Endodermal cell (in vitro differentiated cells): ENCODE measurements at regions not wholly inside any gene's neighbourhood (a gene's known extent, or its start where the extent isn't known, plus 50 kb on each side); places are given as distances from the start of the nearest gene placed in this dataset.
"Not testable (repeated sequence)": the region's sequence is repeated elsewhere in the genome, so short reads cannot be mapped to it uniquely, and the experiment has no call there.

Source experiments
- DNase-seq: peaks from one replicate; pipeline ENCODE4 v3.0.0-alpha.2; 2017
- H3K27ac ChIP-seq: 2 replicates; pipeline ENCODE4 v1.5.1; 2013; ENCODE audit warnings: mild to moderate bottlenecking, low read depth, low read length, moderate library complexity
- H3K27me3 ChIP-seq: 2 replicates; pipeline ENCODE4 v1.6.1; 2013; ENCODE audit warnings: mild to moderate bottlenecking, low read length, moderate library complexity; ENCODE audit not compliant: insufficient read depth, control insufficient read depth, poor library complexity, severe bottlenecking
- H3K36me3 ChIP-seq: 2 replicates; pipeline ENCODE4 v1.7.0; 2013; ENCODE audit warnings: mild to moderate bottlenecking, low read length, moderate library complexity; ENCODE audit not compliant: control insufficient read depth, insufficient read depth
- H3K4me1 ChIP-seq: one replicate; pipeline ENCODE4 v1.7.0; 2013; ENCODE audit warnings: low read length; ENCODE audit not compliant: control insufficient read depth, insufficient read depth
- H3K4me3 ChIP-seq: 2 replicates; pipeline ENCODE4 v1.5.1; 2013; ENCODE audit warnings: mild to moderate bottlenecking, low read length, moderate library complexity
- H3K9ac ChIP-seq: 2 replicates; pipeline ENCODE4 v1.6.1; 2013; ENCODE audit warnings: mild to moderate bottlenecking, low read length, moderate library complexity; ENCODE audit not compliant: poor library complexity, severe bottlenecking; ENCODE audit errors: extremely low read depth
- H3K9me3 ChIP-seq: 2 replicates; pipeline ENCODE4 v1.6.1; 2013; ENCODE audit warnings: mild to moderate bottlenecking, low read length, moderate library complexity; ENCODE audit not compliant: control insufficient read depth
- H3K27ac Mint-ChIP-seq: 2 replicates; pipeline ENCODE4 v1.8.0; 2020; ENCODE audit warnings: mixed read lengths
- H3K27me3 Mint-ChIP-seq: 2 replicates; pipeline ENCODE4 v1.8.0; 2021; ENCODE audit warnings: mild to moderate bottlenecking, mixed read lengths; ENCODE audit not compliant: insufficient read depth
- H3K36me3 Mint-ChIP-seq: 2 replicates; pipeline ENCODE4 v1.8.0; 2020; ENCODE audit warnings: low read depth, mixed read lengths
- H3K4me1 Mint-ChIP-seq: 2 replicates; pipeline ENCODE4 v1.8.0; 2020; ENCODE audit warnings: mixed read lengths
- H3K4me3 Mint-ChIP-seq: 2 replicates; pipeline ENCODE4 v1.8.0; 2020; ENCODE audit warnings: mild to moderate bottlenecking, moderate library complexity, mixed read lengths
- H3K9me3 Mint-ChIP-seq: 2 replicates; pipeline ENCODE4 v1.8.0; 2020; ENCODE audit warnings: mild to moderate bottlenecking, mixed read lengths
- WGBS, 2 experiments: methylation state at CpG; one replicate each; pipeline versions ENCODE4 v1.1.5 to v1.1.7; 2013; ENCODE audit warnings: missing lambda C conversion rate in 2 of 2, mixed read lengths in 1 of 2; ENCODE audit not compliant: insufficient coverage in 1 of 2, insufficient read length in 1 of 2; 5-methylcytosine and 5-hydroxymethylcytosine counted together
- TF ChIP-seq, protein P1 (sequence below): fragments of 200-600 bp; sonication (generic); conservative IDR thresholded peaks from 2 replicates; pipeline ENCODE4 v1.5.0; 2021; ENCODE audit warnings: antibody characterized with exemption, mild to moderate bottlenecking

DNA sequence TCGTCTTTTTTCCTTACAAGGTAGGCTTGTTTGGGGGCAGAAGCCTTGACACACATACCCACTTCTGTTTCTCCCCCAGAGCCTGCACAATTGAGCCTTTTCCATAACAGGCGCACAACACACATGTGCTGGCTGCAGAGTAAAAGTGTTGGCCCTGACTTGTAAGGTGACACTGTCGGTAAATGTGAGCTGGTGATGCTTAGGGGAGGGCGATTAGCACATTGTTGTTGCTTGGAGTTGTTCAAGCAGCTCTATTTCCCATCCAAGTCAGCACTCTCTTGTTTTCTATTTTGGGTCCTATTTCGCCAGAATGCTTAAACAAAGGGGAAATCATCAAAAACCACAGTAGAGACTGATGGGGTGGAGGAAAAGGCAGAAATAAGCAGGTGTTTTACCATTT is 51.9 kb upstream of the PTPRJ start:
- 79 to 84% methylated on average over 2 to 5 of the region's 5 CpGs for WGBS, 2 experiments
- no peaks in the 10 kb centered on the region for H3K4me1 ChIP-seq
- no peak overlapping the region for H3K27ac Mint-ChIP-seq
- H3K4me3 Mint-ChIP-seq: no peak overlapping the region
- H3K27me3 Mint-ChIP-seq: no peaks in the 10 kb centered on the region
- no peaks in the 10 kb centered on the region for H3K9me3 Mint-ChIP-seq
- H3K36me3 Mint-ChIP-seq: no peaks in the 10 kb centered on the region
- peaks cover 4% of the 10 kb centered on the region for H3K4me1 Mint-ChIP-seq
- DNase-seq: peak; percentile 53
- TF ChIP-seq, protein P1, sequence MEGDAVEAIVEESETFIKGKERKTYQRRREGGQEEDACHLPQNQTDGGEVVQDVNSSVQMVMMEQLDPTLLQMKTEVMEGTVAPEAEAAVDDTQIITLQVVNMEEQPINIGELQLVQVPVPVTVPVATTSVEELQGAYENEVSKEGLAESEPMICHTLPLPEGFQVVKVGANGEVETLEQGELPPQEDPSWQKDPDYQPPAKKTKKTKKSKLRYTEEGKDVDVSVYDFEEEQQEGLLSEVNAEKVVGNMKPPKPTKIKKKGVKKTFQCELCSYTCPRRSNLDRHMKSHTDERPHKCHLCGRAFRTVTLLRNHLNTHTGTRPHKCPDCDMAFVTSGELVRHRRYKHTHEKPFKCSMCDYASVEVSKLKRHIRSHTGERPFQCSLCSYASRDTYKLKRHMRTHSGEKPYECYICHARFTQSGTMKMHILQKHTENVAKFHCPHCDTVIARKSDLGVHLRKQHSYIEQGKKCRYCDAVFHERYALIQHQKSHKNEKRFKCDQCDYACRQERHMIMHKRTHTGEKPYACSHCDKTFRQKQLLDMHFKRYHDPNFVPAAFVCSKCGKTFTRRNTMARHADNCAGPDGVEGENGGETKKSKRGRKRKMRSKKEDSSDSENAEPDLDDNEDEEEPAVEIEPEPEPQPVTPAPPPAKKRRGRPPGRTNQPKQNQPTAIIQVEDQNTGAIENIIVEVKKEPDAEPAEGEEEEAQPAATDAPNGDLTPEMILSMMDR: no peak
- H3K9me3 ChIP-seq: no peaks in the 10 kb centered on the region
- H3K36me3 ChIP-seq: no peaks in the 10 kb centered on the region
- no peaks in the 10 kb centered on the region for H3K27me3 ChIP-seq
- H3K27ac ChIP-seq: no peak overlapping the region
- H3K4me3 ChIP-seq: no peak overlapping the region
- H3K9ac ChIP-seq: no peak overlapping the region

DNA sequence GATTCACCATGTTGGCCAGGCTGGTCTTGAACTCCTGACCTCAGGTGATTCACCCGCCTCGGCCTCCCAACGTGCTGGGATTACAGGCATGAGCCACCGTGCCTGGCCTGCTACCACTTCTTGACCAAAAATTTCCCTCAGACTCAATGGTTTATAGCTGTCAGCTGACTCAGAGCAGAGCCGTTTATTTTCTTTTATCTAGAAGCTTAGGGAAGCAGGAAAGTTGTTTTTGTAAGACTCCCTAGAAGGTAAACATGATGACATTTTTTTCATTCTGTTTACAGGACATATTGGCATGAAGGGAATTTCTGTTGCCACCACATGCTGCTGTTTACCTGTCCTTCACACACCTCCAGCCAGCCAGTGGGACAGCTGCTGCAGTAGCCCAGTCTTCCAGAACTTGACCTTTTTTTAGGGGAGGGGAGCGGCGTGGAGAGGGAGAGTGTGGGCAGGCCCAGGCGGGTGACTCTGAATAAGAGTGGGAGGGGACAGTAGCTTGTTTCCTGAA is 56.1 kb upstream of the PTPRJ start:
- peak; percentile 76 for DNase-seq
- Mint-ChIP-seq H3K9me3 (no peaks in the 10 kb centered on the region), H3K4me1 (peaks cover 7% of the 10 kb centered on the region), H3K27me3 (no peaks in the 10 kb centered on the region), H3K36me3 (no peaks in the 10 kb centered on the region), H3K4me3 (no peak overlapping the region), H3K27ac (peak overlapping the region; percentile 84)
- WGBS, 2 experiments: 62 to 68% methylated on average over 5 to 8 of the region's 8 CpGs
- TF ChIP-seq, protein P1: no peak
- H3K4me3 ChIP-seq: no peak overlapping the region
- no peak overlapping the region for H3K9ac ChIP-seq
- no peaks in the 10 kb centered on the region for H3K27me3 ChIP-seq
- no peak overlapping the region for H3K27ac ChIP-seq
- H3K9me3 ChIP-seq: no peaks in the 10 kb centered on the region
- no peaks in the 10 kb centered on the region for H3K36me3 ChIP-seq
- H3K4me1 ChIP-seq: peaks cover 2% of the 10 kb centered on the region

DNA sequence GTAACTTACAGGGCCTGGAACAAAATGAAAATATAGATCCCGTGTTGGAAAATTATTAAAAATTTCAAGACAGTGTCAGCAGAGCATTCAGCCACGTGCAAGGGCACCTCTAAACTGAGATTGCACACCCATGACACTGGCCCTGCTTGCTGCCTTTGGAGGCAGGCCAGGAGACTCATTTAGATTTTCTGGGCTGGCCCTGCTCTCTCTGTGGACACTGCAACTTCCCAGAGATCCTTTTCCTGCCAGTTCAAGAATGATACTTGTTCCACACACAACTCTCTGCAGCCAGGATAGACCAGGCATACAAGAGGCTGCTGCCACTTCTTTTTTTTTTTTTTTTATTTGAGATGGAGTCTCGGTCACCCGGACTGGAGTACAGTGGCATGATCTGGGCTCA is 56.7 kb upstream of the PTPRJ start:
- 68 to 69% methylated on average over 4 of the region's 4 CpGs for WGBS, 2 experiments
- no peak overlapping the region for H3K4me3 ChIP-seq
- Mint-ChIP-seq H3K9me3 (no peaks in the 10 kb centered on the region), H3K4me3 (no peak overlapping the region), H3K27ac (peak overlapping the region; percentile 74), H3K27me3 (no peaks in the 10 kb centered on the region), H3K36me3 (no peaks in the 10 kb centered on the region), H3K4me1 (peaks cover 12% of the 10 kb centered on the region)
- no peaks in the 10 kb centered on the region for H3K27me3 ChIP-seq
- no peaks in the 10 kb centered on the region for H3K36me3 ChIP-seq
- DNase-seq: no peak
- H3K9ac ChIP-seq: no peak overlapping the region
- no peaks in the 10 kb centered on the region for H3K9me3 ChIP-seq
- no peak overlapping the region for H3K27ac ChIP-seq
- TF ChIP-seq, protein P1: no peak
- H3K4me1 ChIP-seq: peaks cover 4% of the 10 kb centered on the region

DNA sequence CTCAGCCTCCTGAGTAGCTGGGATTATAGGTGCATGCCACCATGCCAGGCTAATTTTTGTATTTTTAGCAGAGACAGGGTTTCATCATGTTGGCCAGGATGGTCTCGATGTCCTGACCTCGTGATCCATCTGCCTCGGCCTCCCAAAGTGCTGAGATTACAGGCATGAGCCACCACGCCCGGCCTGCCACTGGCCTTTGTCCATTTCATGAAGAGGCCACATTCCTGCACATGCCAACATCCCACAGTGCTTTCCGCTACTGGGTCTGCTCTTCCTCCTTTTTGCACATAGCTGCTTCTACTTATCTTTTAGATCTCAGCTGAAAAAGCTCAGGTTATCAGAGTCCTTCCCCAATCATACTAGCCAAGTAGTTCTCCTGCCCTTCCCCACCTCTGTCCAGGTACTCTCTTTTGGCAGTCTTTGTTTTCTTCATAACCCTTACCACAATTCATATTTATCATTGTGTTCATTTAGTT is 59.2 kb upstream of the PTPRJ start:
- H3K4me1 Mint-ChIP-seq: peaks cover 28% of the 10 kb centered on the region
- not testable (repeated sequence) for H3K4me3 Mint-ChIP-seq, H3K36me3 Mint-ChIP-seq, H3K36me3 ChIP-seq, H3K27me3 ChIP-seq, H3K4me3 ChIP-seq, DNase-seq, H3K9me3 Mint-ChIP-seq, H3K27me3 Mint-ChIP-seq, H3K27ac ChIP-seq, H3K9me3 ChIP-seq, H3K4me1 ChIP-seq, H3K27ac Mint-ChIP-seq, H3K9ac ChIP-seq
- 91 to 94% methylated on average over 6 of the region's 6 CpGs for WGBS, 2 experiments
